Naive B cell (primary cell): ENCODE measurements at regions not wholly inside any gene's neighbourhood (a gene's known extent, or its start where the extent isn't known, plus 50 kb on each side); places are given as distances from the start of the nearest gene placed in this dataset.
A peak's percentile ranks its signal among the peaks of the same experiment; 100 is the strongest.
"Not testable (repeated sequence)": the region's sequence is repeated elsewhere in the genome, so short reads cannot be mapped to it uniquely, and the experiment has no call there.

Experiments
- ATAC-seq, 2 donors: fragments of 150-1000 bp; cut with Tn5 transposase; 2 replicates each; pipeline ENCODE4 v1.10.0; 2021; ENCODE audit warnings: low read depth in 2 of 2, mild to moderate bottlenecking in 2 of 2, moderate library complexity in 2 of 2
- DNase-seq: peaks from one replicate; pipeline ENCODE4 v3.0.0; 2022
- H3K27ac Mint-ChIP-seq, 6 donors: one replicate each; pipeline ENCODE4 v1.8.0; 2020 to 2022; ENCODE audit warnings: mild to moderate bottlenecking in 6 of 6, mixed read lengths in 6 of 6, moderate library complexity in 5 of 6, inconsistent platforms in 2 of 6
- H3K27me3 Mint-ChIP-seq, 3 donors: one replicate each; pipeline ENCODE4 v1.8.0; 2021 to 2022; ENCODE audit warnings: mixed read lengths in 3 of 3, mild to moderate bottlenecking in 1 of 3
- H3K36me3 Mint-ChIP-seq, 2 donors: one replicate each; pipeline ENCODE4 v1.8.0; 2020 to 2022; ENCODE audit warnings: mixed read lengths in 2 of 2, inconsistent platforms in 1 of 2, mild to moderate bottlenecking in 1 of 2
- H3K4me1 Mint-ChIP-seq, 3 donors: one replicate each; pipeline ENCODE4 v1.8.0; 2020 to 2022; ENCODE audit warnings: mixed read lengths in 3 of 3, inconsistent platforms in 1 of 3, mild to moderate bottlenecking in 1 of 3, moderate library complexity in 1 of 3
- H3K4me3 Mint-ChIP-seq, 8 donors: one replicate each; pipeline ENCODE4 v1.8.0; 2020 to 2022; ENCODE audit warnings: mild to moderate bottlenecking in 8 of 8, mixed read lengths in 8 of 8, moderate library complexity in 8 of 8, inconsistent platforms in 2 of 8
- H3K9me3 Mint-ChIP-seq, 7 donors: one replicate each; pipeline ENCODE4 v1.8.0; 2020 to 2022; ENCODE audit warnings: mixed read lengths in 7 of 7, mild to moderate bottlenecking in 5 of 7, inconsistent platforms in 2 of 7, moderate library complexity in 1 of 7

- H3K27ac Mint-ChIP-seq, result no peak overlapping the region
- peaks cover 5 to 13% of the 10 kb centered on the region in 2 donors for H3K36me3 Mint-ChIP-seq
- H3K9me3 Mint-ChIP-seq, result peaks cover 0 to 19% (median 4%) of the 10 kb centered on the region in 7 donors
- no peaks in the 10 kb centered on the region for H3K4me1 Mint-ChIP-seq
- H3K27me3 Mint-ChIP-seq, result no peaks in the 10 kb centered on the region
- DNase-seq (no peak), ATAC-seq (no peak)
- H3K4me3 Mint-ChIP-seq, result no peak overlapping the region
Measured at GRCh38 chr5:97559827-97560598, 377.0 kb upstream of the RIOK2 start.

GRCh38 chr5:97560599-97560993 is 377.5 kb upstream of the RIOK2 start:
- no peaks in the 10 kb centered on the region for H3K4me1 Mint-ChIP-seq
- DNase-seq (no peak), ATAC-seq (no peak)
- H3K27ac Mint-ChIP-seq, result no peak overlapping the region
- no peaks in the 10 kb centered on the region for H3K27me3 Mint-ChIP-seq
- H3K9me3 Mint-ChIP-seq, result peaks cover under 1 to 17% (median 4%) of the 10 kb centered on the region in 7 donors
- no peak overlapping the region for H3K4me3 Mint-ChIP-seq
- H3K36me3 Mint-ChIP-seq, result peaks cover 4 to 9% of the 10 kb centered on the region in 2 donors

- no peaks in the 10 kb centered on the region for H3K4me1 Mint-ChIP-seq
- H3K36me3 Mint-ChIP-seq, result no peaks in the 10 kb centered on the region
- DNase-seq (no peak), ATAC-seq (no peak)
- no peak overlapping the region for H3K27ac Mint-ChIP-seq
- peaks cover 5 to 27% (median 17%) of the 10 kb centered on the region in 7 donors for H3K9me3 Mint-ChIP-seq
- peak overlapping the region in 1 of 8 donors; percentile 57 for H3K4me3 Mint-ChIP-seq
- H3K27me3 Mint-ChIP-seq, result no peaks in the 10 kb centered on the region
Measured at GRCh38 chr5:97563050-97563657, 380.1 kb upstream of the RIOK2 start.

DNA sequence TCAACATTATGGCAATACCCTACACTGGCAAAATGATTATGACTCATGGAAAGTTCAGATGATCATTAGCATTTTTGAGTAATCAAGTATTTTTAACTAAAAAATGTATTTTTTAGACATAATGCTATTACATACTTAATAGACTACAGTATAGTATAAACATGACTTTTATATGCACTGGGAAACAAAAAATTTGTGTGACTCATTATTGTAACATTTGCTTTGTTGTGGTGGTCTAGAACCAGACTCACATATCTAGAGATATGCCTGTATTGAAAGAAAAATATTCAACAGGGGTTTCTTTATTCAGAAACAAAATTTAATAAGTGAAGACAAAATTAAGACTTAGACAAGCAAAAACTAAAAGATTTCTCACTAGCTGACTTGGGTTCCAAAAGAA is 385.3 kb upstream of the RIOK2 start:
- H3K4me3 Mint-ChIP-seq, result no peak overlapping the region
- DNase-seq (no peak), ATAC-seq (no peak)
- peaks cover 20 to 66% (median 37%) of the 10 kb centered on the region in 7 donors for H3K9me3 Mint-ChIP-seq
- H3K27me3 Mint-ChIP-seq, result no peaks in the 10 kb centered on the region
- H3K36me3 Mint-ChIP-seq, result peaks cover 7 to 12% of the 10 kb centered on the region in 2 donors
- H3K4me1 Mint-ChIP-seq, result no peaks in the 10 kb centered on the region
- no peak overlapping the region for H3K27ac Mint-ChIP-seq

- no peaks in the 10 kb centered on the region for H3K27me3 Mint-ChIP-seq
- no peak overlapping the region for H3K4me3 Mint-ChIP-seq
- no peak for DNase-seq
- peaks cover 15 to 66% (median 37%) of the 10 kb centered on the region in 7 donors for H3K9me3 Mint-ChIP-seq
- H3K27ac Mint-ChIP-seq, result no peak overlapping the region
- H3K4me1 Mint-ChIP-seq, result no peaks in the 10 kb centered on the region
- peaks cover 7 to 12% of the 10 kb centered on the region in 2 donors for H3K36me3 Mint-ChIP-seq
- no peak for ATAC-seq
Measured at GRCh38 chr5:97570242-97570641, 387.2 kb upstream of the RIOK2 start.

DNA sequence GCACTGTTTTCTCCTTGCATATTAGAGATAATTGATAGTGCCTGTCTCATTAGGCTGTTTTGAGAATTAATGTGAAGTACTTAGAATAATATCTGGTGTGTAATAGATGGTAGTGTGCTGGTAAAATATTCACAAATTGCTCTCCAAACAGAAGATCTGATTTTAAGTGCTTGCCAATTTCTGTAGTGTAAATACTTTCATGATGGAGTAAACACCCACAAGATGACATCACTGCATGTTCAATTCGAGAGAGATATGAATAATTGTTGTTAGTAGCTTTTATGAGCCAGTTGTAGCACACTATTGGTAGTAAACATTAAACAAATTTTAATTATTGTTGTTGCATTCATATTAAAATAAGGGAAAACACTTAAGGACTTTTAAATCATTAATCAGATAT is 392.3 kb upstream of the RIOK2 start:
- H3K9me3 Mint-ChIP-seq, result peaks cover 7 to 23% (median 15%) of the 10 kb centered on the region in 7 donors
- ATAC-seq, result no peak
- DNase-seq, result no peak

DNA sequence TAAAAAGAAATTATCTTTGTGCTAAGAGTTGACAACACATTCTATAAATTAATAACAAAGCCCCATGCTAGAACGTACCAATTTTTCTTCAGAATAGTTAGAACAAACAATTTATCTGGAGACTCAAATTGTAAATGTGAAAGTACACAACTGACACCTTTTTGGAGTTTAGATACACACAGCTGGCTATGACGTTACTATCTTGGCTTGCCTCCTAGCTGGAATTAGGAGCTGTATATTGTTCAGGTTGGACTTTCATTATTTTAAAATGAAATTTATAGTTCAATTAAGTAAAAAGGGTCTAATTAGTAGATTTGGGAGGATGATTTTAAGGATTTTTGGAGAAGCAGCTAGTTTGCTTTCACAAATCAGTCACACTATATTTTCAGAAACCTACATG is 393.9 kb upstream of the RIOK2 start:
- Mint-ChIP-seq H3K4me3 (no peak overlapping the region), H3K27me3 (no peaks in the 10 kb centered on the region), H3K27ac (no peak overlapping the region), H3K4me1 (no peaks in the 10 kb centered on the region), H3K9me3 (peaks cover 0 to 12% (median 4%) of the 10 kb centered on the region in 7 donors), H3K36me3 (peaks cover 8 to 9% of the 10 kb centered on the region in 2 donors)
- DNase-seq, result no peak
- ATAC-seq, result no peak

More for the DNA sequence above, 392.3 kb upstream of the RIOK2 start:
- H3K4me1 Mint-ChIP-seq, result no peaks in the 10 kb centered on the region
- peaks cover 15 to 21% of the 10 kb centered on the region in 2 donors for H3K36me3 Mint-ChIP-seq
- no peak overlapping the region for H3K4me3 Mint-ChIP-seq
- no peaks in the 10 kb centered on the region for H3K27me3 Mint-ChIP-seq
- no peak overlapping the region for H3K27ac Mint-ChIP-seq

DNA sequence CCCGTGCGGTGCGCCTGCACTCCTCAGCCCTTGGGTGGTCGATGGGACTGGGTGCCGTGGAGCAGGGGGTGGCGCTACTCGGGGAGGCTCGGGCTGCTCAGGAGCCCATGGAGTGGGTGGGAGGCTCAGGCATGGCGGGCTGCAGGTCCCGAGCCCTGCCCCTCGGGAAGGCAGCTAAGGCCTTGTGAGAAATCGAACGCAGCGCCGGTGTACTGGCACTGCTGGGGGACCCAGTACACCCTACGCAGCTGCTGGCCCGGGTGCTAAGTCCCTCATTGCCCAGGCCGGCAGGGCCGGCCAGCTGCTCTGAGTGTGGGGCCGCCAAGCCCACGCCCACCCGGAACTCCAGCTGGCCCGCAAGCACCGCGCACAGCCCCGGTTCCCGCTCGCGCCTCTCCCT is 396.9 kb upstream of the RIOK2 start:
- not testable (repeated sequence) for H3K27ac Mint-ChIP-seq, H3K27me3 Mint-ChIP-seq, H3K4me1 Mint-ChIP-seq, H3K4me3 Mint-ChIP-seq, ATAC-seq, H3K9me3 Mint-ChIP-seq, DNase-seq, H3K36me3 Mint-ChIP-seq

DNA sequence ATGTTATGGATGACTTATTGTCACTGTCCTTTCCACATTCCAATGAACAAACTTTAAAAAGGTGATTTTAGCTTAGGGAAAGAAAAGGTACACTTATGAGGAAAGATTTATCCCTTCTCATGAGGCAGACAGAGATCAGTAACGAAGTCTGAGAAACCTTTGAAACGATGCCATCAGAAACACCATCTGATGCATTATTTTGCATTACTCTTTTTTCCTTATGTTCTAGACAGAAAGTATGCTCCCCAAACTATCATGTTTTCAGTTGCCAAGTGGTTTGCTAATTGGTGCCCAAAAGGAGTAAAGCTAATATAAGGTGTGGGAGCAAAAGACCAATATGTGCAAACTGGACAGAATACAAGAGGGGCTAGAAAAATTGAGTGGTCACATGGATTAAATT is 397.7 kb upstream of the RIOK2 start:
- ATAC-seq (no peak), DNase-seq (no peak)
- Mint-ChIP-seq H3K4me1 (no peaks in the 10 kb centered on the region), H3K27me3 (no peaks in the 10 kb centered on the region), H3K27ac (no peak overlapping the region), H3K4me3 (no peak overlapping the region), H3K9me3 (peaks cover 0 to 8% (median 3%) of the 10 kb centered on the region in 7 donors), H3K36me3 (peaks cover 8 to 9% of the 10 kb centered on the region in 2 donors)

GRCh38 chr5:97591781-97592180 is 408.7 kb upstream of the RIOK2 start:
- H3K27ac Mint-ChIP-seq, result no peak overlapping the region
- no peaks in the 10 kb centered on the region for H3K4me1 Mint-ChIP-seq
- ATAC-seq (no peak), DNase-seq (no peak)
- peaks cover 3 to 34% (median 20%) of the 10 kb centered on the region in 7 donors for H3K9me3 Mint-ChIP-seq
- no peak overlapping the region for H3K4me3 Mint-ChIP-seq
- H3K27me3 Mint-ChIP-seq, result no peaks in the 10 kb centered on the region
- peaks cover 19% of the 10 kb centered on the region in 2 donors for H3K36me3 Mint-ChIP-seq

DNA sequence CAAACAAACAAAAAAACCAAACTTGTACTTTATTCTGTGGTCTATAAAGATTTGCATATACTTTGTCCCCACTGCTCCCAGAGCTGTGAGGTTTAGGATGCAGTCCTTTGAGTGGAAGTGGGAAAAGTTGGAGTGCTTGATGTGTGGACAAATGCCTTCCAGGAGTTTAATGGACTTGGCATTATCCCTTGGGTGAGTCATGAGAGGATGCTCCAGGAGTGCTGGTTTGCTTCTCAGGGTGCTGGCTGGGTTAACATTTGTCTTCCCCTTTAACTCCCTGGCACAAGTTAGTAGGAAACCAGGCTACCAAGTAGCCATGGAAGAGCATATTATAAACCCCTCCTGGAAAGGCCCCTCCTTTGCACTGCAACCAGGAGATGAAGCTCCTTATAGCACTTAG is 417.4 kb upstream of the RIOK2 start:
- Mint-ChIP-seq H3K27me3 (no peaks in the 10 kb centered on the region), H3K36me3 (peaks cover 23 to 31% of the 10 kb centered on the region in 2 donors), H3K27ac (no peak overlapping the region), H3K4me1 (no peaks in the 10 kb centered on the region), H3K9me3 (peaks cover 25 to 70% (median 44%) of the 10 kb centered on the region in 7 donors), H3K4me3 (no peak overlapping the region)
- no peak for ATAC-seq
- no peak for DNase-seq

DNA sequence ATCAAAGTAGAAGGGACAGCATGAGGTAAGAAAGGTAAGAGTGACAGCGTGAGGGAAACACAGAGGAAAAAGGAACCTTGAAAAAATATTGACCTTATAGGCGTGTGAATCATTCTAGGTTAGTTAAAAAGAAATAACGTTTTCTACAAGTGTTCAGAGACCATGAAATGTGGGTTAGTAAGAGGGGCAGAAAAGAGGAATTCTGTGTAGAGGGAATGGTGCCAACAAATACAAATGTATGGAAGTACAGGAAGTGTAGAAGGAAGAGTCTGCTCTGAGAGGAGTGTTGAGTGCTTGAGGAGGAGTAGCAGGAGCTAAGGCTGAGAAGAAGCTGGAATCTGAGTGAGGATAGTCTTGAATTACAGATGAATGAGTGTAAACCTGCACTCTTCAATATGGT is 418.6 kb upstream of the RIOK2 start:
- DNase-seq (no peak), ATAC-seq (no peak)
- Mint-ChIP-seq H3K9me3 (peaks cover 24 to 58% (median 39%) of the 10 kb centered on the region in 7 donors), H3K4me3 (no peak overlapping the region), H3K4me1 (no peaks in the 10 kb centered on the region), H3K36me3 (peaks cover 15 to 24% of the 10 kb centered on the region in 2 donors), H3K27ac (no peak overlapping the region), H3K27me3 (no peaks in the 10 kb centered on the region)

- no peak for ATAC-seq
- no peak for DNase-seq
- Mint-ChIP-seq H3K9me3 (peaks cover 5 to 22% (median 14%) of the 10 kb centered on the region in 7 donors), H3K27me3 (no peaks in the 10 kb centered on the region), H3K27ac (no peak overlapping the region), H3K4me3 (no peak overlapping the region), H3K36me3 (peaks cover 3 to 7% of the 10 kb centered on the region in 2 donors), H3K4me1 (no peaks in the 10 kb centered on the region)
Measured at GRCh38 chr5:97606531-97606930, 423.5 kb upstream of the RIOK2 start.

DNA sequence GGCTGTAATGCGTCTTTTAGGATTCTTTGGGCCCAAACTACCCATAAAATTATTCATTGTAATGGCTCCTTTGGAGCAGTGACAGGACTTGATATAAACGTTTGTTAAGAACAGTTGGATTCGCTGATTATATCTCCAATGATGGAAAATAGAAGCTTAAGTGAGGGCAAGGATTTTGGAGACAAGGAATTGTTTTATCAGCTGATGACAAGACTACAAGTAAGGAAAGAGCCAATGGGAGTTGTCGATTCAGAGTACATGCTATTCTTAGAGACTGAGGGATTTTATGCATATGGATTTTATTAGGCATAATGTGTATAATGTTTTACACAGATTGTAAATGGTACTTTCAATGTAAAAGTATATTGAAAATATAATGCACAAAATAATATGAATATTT is 425.5 kb upstream of the RIOK2 start:
- DNase-seq (no peak), ATAC-seq (no peak)
- Mint-ChIP-seq H3K9me3 (peaks cover 0 to 17% (median 10%) of the 10 kb centered on the region in 7 donors), H3K27me3 (no peaks in the 10 kb centered on the region), H3K27ac (no peak overlapping the region), H3K4me1 (no peaks in the 10 kb centered on the region), H3K36me3 (no peaks in the 10 kb centered on the region), H3K4me3 (no peak overlapping the region)
